ENCODE measurements at regions not wholly inside any gene's neighbourhood (a gene's known extent, or its start where the extent isn't known, plus 50 kb on each side); places are given as distances from the start of the nearest gene placed in this dataset.

DNA sequence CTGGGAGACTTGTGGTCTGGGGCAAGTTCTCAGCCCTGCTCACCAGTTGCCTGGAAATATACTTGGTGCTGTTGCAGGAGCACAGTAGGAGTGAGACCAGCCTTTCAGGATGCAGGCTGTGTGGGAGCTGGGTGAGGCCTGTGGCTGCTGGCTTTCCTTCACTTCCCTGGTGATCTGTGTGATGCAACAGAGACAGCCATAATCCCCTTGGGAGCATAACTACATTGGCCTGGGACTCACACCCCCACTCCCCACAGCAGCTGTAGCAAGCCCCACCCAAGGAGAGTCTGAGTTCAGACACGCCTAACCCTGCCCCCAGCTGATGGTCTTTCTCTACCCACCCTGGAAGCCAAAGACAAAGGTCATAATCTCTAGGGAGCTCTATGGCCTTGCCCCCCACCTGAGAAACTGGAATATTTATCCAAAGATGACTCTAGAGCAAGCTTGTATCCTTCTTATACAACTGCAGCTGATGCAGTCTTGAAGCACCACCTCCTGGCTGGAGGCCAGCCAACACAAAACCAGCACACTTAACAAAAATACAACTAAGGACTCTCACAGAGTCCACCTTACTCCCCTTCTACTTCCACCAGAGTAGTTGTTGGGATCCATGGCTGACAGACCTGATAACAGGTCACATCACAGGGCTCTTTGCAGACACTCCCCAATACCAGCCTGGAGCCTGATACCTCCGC, 190.4 kb upstream of the CPNE8 start:
- Histone ChIP-seq H3K36me3 (ENCODE audit: insufficient read depth, low read length) (no peaks in the 10 kb centered on the region), H3K79me2 (ENCODE audit: control insufficient read depth, insufficient read depth, low read length, unreplicated experiment) (no peaks in the 10 kb centered on the region), H3K4me3 (ENCODE audit: low read depth, low read length) (no peak overlapping the region), H2AFZ (ENCODE audit: low read length, unreplicated experiment) (no peak overlapping the region), H3K4me1 (ENCODE audit: control insufficient read depth, insufficient read depth, low read length, unreplicated experiment) (no peaks in the 10 kb centered on the region), H3K27me3 (ENCODE audit: insufficient read depth, low read length) (peaks cover 7% of the 10 kb centered on the region; the same call in 1 of the 2 replicates), H3K27ac (ENCODE audit: low read depth, low read length) (no peak overlapping the region)

DNA sequence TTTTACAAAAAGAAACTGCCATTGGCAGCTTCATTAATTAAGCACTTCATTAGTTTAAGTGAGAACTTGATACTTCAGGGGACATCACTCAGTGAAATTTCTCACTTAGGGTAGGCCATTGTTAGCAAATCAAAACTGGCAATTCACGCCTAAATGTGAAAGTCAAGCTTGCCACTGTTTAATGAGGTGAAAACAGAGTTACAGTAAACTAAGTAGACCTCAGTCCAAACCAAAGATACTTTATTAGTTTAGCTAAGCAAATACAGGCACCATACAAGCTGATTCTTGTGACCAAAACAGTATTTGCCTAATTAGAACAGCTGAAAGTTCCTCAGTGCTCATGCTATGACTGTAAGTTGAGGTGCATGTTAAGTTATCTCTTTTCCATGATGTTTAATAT, 176.5 kb upstream of the CPNE8 start:
- Histone ChIP-seq H3K4me3 (ENCODE audit: low read depth, low read length) (no peak overlapping the region), H3K27me3 (ENCODE audit: insufficient read depth, low read length) (peaks cover 3% of the 10 kb centered on the region; the same call in 1 of the 2 replicates), H2AFZ (ENCODE audit: low read length, unreplicated experiment) (no peak overlapping the region), H3K27ac (ENCODE audit: low read depth, low read length) (no peak overlapping the region), H3K79me2 (ENCODE audit: control insufficient read depth, insufficient read depth, low read length, unreplicated experiment) (no peaks in the 10 kb centered on the region), H3K36me3 (ENCODE audit: insufficient read depth, low read length) (no peaks in the 10 kb centered on the region), H3K4me1 (ENCODE audit: control insufficient read depth, insufficient read depth, low read length, unreplicated experiment) (no peaks in the 10 kb centered on the region)

DNA sequence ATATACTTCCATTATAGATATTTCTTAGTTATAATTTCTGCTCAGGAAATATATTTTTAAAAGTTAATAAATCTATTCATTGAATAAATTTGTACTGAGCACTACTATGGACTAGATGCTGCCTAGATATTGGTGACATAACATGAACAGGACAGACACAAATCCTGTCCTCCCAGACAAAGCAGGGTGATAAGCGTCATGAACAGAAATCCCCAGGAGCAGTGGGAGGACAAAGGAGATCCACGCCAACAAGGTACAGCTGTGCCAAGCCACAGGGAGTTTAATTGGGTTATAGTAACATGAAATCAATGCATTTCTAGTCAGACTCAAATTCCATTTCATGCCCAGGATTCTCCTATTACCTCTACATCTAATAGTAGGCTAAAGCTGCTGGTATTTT, 171.8 kb upstream of the CPNE8 start:
- Histone ChIP-seq H2AFZ (ENCODE audit: low read length, unreplicated experiment) (no peak overlapping the region), H3K27me3 (ENCODE audit: insufficient read depth, low read length) (peaks cover 3% of the 10 kb centered on the region), H3K79me2 (ENCODE audit: control insufficient read depth, insufficient read depth, low read length, unreplicated experiment) (no peaks in the 10 kb centered on the region), H3K4me3 (ENCODE audit: low read depth, low read length) (no peak overlapping the region), H3K4me1 (ENCODE audit: control insufficient read depth, insufficient read depth, low read length, unreplicated experiment) (no peaks in the 10 kb centered on the region), H3K36me3 (ENCODE audit: insufficient read depth, low read length) (no peaks in the 10 kb centered on the region), H3K27ac (ENCODE audit: low read depth, low read length) (no peak overlapping the region)

DNA sequence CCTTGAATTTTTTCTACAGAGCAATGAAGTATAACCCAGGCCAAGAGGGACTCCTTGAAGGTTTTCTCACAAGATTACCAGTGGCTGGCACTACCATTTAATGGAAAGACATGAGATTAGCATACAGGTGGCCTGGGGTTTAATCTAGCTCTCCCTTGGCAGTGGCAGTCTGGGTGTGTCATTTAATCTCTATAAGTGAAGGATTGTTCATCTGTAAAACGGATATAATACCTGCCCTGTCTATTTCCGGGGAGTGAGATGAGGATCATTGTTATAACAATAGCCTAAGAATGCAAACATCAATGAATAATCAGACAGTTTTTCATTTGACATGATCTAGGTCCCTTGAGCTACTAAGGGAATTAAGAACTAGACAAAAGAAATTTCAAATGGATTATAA, 168.7 kb upstream of the CPNE8 start:
- Histone ChIP-seq H3K79me2 (ENCODE audit: control insufficient read depth, insufficient read depth, low read length, unreplicated experiment) (no peaks in the 10 kb centered on the region), H3K36me3 (ENCODE audit: insufficient read depth, low read length) (no peaks in the 10 kb centered on the region), H3K27me3 (ENCODE audit: insufficient read depth, low read length) (peaks cover 10% of the 10 kb centered on the region), H2AFZ (ENCODE audit: low read length, unreplicated experiment) (no peak overlapping the region), H3K4me1 (ENCODE audit: control insufficient read depth, insufficient read depth, low read length, unreplicated experiment) (no peaks in the 10 kb centered on the region), H3K27ac (ENCODE audit: low read depth, low read length) (no peak overlapping the region), H3K4me3 (ENCODE audit: low read depth, low read length) (no peak overlapping the region)

DNA sequence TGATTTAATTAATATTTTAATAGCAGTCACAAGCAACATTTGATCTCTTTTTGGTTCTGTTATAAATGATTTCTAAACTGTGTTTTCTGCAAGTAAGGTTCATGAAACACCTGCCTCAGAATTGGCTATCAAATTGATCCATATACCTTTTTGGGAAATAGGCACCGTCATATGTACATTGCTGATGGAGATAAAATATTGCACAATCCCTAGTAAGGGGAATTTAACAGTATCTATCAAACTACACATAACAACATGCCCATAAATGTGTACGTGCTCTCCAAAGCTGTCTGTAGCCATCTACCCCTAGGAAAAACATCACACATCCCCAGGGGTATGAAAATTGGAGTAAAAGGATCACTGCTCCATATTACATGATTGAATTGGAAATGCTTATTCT, 167.3 kb upstream of the CPNE8 start:
- H3K4me1 ChIP-seq (ENCODE audit: control insufficient read depth, insufficient read depth, low read length, unreplicated experiment): no peaks in the 10 kb centered on the region
- no peak overlapping the region for H3K27ac ChIP-seq (ENCODE audit: low read depth, low read length)
- H3K4me3 ChIP-seq (ENCODE audit: low read depth, low read length): no peak overlapping the region
- H3K27me3 ChIP-seq (ENCODE audit: insufficient read depth, low read length): peaks cover 10% of the 10 kb centered on the region
- no peaks in the 10 kb centered on the region for H3K79me2 ChIP-seq (ENCODE audit: control insufficient read depth, insufficient read depth, low read length, unreplicated experiment)
- no peaks in the 10 kb centered on the region for H3K36me3 ChIP-seq (ENCODE audit: insufficient read depth, low read length)
- H2AFZ ChIP-seq (ENCODE audit: low read length, unreplicated experiment): no peak overlapping the region

DNA sequence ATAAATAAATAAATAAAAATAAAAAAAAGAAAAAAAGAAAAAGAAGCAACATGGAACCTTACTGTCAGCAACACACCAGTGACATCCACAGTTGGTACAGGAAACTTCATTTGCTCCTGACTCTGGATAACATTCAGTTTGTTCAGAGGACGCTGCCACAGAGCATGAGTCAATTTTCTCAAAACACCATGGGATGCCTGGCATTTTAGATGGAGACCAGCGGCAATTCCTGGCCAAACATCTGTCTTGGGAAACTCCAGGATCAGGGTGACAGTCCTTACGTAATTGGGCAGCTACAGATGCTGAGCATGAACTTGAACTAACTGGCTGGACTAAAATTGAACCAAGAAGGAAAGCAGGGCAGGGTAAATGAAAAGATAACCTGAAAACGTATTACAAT, 166.2 kb upstream of the CPNE8 start:
- Histone ChIP-seq H3K27me3 (ENCODE audit: insufficient read depth, low read length) (peaks cover 10% of the 10 kb centered on the region), H2AFZ (ENCODE audit: low read length, unreplicated experiment) (no peak overlapping the region), H3K36me3 (ENCODE audit: insufficient read depth, low read length) (no peaks in the 10 kb centered on the region), H3K4me3 (ENCODE audit: low read depth, low read length) (no peak overlapping the region), H3K4me1 (ENCODE audit: control insufficient read depth, insufficient read depth, low read length, unreplicated experiment) (no peaks in the 10 kb centered on the region), H3K79me2 (ENCODE audit: control insufficient read depth, insufficient read depth, low read length, unreplicated experiment) (no peaks in the 10 kb centered on the region), H3K27ac (ENCODE audit: low read depth, low read length) (no peak overlapping the region)

DNA sequence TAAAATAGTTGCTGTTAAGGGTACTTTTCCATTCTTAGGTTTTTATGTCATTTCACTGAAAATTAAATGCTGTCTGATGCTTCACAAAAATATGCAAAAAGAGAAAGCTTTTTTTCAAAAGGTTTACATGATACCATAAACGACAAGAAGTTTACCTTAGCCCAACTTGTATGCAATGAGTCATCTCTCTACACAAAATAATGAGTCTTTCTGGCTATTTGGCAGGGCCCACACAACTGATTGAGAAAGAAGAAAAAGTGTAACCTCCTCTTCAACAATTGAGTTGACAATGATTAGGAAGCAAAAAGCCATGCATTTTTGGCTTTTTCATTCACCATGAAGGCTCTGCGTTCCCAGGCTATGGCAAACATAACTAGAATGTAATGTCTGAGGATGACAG, 165.4 kb upstream of the CPNE8 start:
- no peak overlapping the region for H3K27ac ChIP-seq (ENCODE audit: low read depth, low read length)
- H3K4me3 ChIP-seq (ENCODE audit: low read depth, low read length): no peak overlapping the region
- no peaks in the 10 kb centered on the region for H3K79me2 ChIP-seq (ENCODE audit: control insufficient read depth, insufficient read depth, low read length, unreplicated experiment)
- H3K27me3 ChIP-seq (ENCODE audit: insufficient read depth, low read length): peaks cover 10% of the 10 kb centered on the region; the same call in 1 of the 2 replicates
- no peak overlapping the region for H2AFZ ChIP-seq (ENCODE audit: low read length, unreplicated experiment)
- H3K4me1 ChIP-seq (ENCODE audit: control insufficient read depth, insufficient read depth, low read length, unreplicated experiment): no peaks in the 10 kb centered on the region
- H3K36me3 ChIP-seq (ENCODE audit: insufficient read depth, low read length): no peaks in the 10 kb centered on the region

DNA sequence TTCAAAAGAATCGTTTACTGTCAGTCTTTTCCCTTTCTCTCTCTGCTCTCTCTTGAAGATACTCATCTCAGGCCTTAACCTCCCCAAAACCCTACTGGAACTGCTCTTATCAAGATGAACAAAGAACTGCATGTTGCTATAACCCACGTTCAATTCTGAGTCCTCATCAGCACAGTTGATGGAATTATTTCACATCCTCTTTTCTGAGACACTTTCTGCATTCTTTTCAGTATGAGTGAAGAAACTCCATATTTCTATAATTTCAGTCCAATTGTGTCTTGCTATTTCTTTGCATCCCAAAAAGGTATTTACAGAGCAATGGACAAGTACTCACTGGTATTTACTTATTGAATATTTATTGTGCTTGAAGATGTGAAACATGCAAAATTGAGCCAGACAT, 160.1 kb upstream of the CPNE8 start:
- Histone ChIP-seq H3K4me1 (ENCODE audit: control insufficient read depth, insufficient read depth, low read length, unreplicated experiment) (no peaks in the 10 kb centered on the region), H3K27ac (ENCODE audit: low read depth, low read length) (no peak overlapping the region), H3K27me3 (ENCODE audit: insufficient read depth, low read length) (no peaks in the 10 kb centered on the region), H2AFZ (ENCODE audit: low read length, unreplicated experiment) (no peak overlapping the region), H3K4me3 (ENCODE audit: low read depth, low read length) (no peak overlapping the region), H3K36me3 (ENCODE audit: insufficient read depth, low read length) (no peaks in the 10 kb centered on the region), H3K79me2 (ENCODE audit: control insufficient read depth, insufficient read depth, low read length, unreplicated experiment) (no peaks in the 10 kb centered on the region)

DNA sequence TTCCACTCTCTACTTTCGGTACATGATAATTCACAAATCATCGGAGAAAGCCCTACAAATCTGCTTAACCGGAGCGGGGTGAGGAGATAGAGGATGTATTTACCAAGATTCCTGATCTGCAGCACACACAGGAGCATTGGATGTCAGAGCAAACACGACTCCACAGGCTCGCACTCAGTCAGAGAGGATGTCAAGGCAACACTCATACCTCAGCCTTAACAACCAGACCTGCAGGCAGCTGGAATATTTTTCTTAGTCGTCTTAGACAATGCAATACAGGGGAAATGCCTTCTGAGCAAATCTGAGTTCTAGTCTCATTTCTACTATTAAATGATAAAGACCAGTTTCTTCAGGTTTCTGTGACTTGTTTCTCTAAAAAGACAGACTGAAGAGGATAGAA, 159.3 kb upstream of the CPNE8 start:
- Histone ChIP-seq H3K27me3 (ENCODE audit: insufficient read depth, low read length) (no peaks in the 10 kb centered on the region), H3K27ac (ENCODE audit: low read depth, low read length) (no peak overlapping the region), H3K4me1 (ENCODE audit: control insufficient read depth, insufficient read depth, low read length, unreplicated experiment) (no peaks in the 10 kb centered on the region), H2AFZ (ENCODE audit: low read length, unreplicated experiment) (no peak overlapping the region), H3K79me2 (ENCODE audit: control insufficient read depth, insufficient read depth, low read length, unreplicated experiment) (no peaks in the 10 kb centered on the region), H3K36me3 (ENCODE audit: insufficient read depth, low read length) (no peaks in the 10 kb centered on the region), H3K4me3 (ENCODE audit: low read depth, low read length) (no peak overlapping the region)

DNA sequence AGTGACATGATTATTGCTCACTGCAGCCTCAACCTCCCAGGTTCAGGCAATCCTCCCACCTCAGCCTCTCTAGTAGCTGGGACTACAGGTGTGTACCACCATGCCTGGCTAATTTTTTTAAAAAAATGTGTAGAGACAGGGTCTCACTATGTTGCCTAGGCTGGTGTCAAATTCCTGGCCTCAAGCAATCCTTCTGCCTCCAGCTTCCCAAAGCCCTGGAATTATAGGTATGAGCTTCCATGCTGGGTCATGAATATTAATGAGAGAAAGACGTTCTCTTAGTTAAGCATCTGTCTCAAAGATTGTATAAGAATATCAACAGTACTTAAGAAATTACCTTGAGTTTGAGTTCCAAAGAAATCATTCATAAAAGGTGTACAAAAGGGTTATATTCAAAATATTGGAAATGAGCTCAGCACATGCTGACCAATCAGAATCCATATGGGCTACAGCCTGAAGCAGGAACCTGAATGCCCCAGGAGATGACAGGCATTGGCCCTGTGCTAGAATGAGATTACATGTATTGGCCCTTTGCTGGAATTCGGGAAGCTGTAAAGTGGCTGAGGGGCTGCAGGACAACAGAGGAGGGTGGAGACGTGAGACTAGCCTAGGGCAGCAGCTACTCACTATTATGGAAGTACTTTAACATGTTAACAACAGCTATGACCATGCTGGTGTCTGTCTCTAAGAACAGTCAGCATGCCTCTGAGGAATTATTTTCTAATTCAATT, 157.0 kb upstream of the CPNE8 start:
- no peaks in the 10 kb centered on the region for H3K4me1 ChIP-seq (ENCODE audit: control insufficient read depth, insufficient read depth, low read length, unreplicated experiment)
- H3K79me2 ChIP-seq (ENCODE audit: control insufficient read depth, insufficient read depth, low read length, unreplicated experiment): no peaks in the 10 kb centered on the region
- no peaks in the 10 kb centered on the region for H3K36me3 ChIP-seq (ENCODE audit: insufficient read depth, low read length)
- H3K4me3 ChIP-seq (ENCODE audit: low read depth, low read length): no peak overlapping the region
- no peaks in the 10 kb centered on the region; the same call in 1 of the 2 replicates for H3K27me3 ChIP-seq (ENCODE audit: insufficient read depth, low read length)
- no peak overlapping the region for H3K27ac ChIP-seq (ENCODE audit: low read depth, low read length)
- H2AFZ ChIP-seq (ENCODE audit: low read length, unreplicated experiment): no peak overlapping the region

DNA sequence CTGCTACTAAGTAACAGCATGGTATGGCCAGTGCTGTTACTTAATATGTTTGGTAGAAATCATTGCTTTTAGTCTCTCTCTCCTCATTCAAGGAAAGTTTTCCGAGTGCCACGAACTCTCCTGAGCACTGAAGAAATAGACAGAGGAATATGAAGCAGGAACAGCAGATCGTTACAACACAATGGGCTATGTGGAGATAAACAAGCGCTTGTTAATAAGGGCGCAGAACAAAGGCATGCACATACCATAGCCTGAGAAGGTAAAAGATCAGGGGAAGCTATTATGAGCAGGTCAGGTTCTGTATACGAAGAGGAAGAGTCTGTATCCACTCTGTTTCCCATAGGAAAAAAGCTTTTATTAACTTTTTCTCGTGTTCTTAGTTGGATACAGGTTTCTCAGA, 156.2 kb upstream of the CPNE8 start:
- Histone ChIP-seq H3K79me2 (ENCODE audit: control insufficient read depth, insufficient read depth, low read length, unreplicated experiment) (no peaks in the 10 kb centered on the region), H3K27ac (ENCODE audit: low read depth, low read length) (no peak overlapping the region), H3K4me3 (ENCODE audit: low read depth, low read length) (no peak overlapping the region), H3K4me1 (ENCODE audit: control insufficient read depth, insufficient read depth, low read length, unreplicated experiment) (no peaks in the 10 kb centered on the region), H3K36me3 (ENCODE audit: insufficient read depth, low read length) (no peaks in the 10 kb centered on the region), H2AFZ (ENCODE audit: low read length, unreplicated experiment) (no peak overlapping the region), H3K27me3 (ENCODE audit: insufficient read depth, low read length) (no peaks in the 10 kb centered on the region; the same call in 1 of the 2 replicates)
